ENCODE measurements at regions not wholly inside any gene's neighbourhood (a gene's known extent, or its start where the extent isn't known, plus 50 kb on each side); places are given as distances from the start of the nearest gene placed in this dataset.
"Not testable (repeated sequence)": the region's sequence is repeated elsewhere in the genome, so short reads cannot be mapped to it uniquely, and the experiment has no call there.

DNA sequence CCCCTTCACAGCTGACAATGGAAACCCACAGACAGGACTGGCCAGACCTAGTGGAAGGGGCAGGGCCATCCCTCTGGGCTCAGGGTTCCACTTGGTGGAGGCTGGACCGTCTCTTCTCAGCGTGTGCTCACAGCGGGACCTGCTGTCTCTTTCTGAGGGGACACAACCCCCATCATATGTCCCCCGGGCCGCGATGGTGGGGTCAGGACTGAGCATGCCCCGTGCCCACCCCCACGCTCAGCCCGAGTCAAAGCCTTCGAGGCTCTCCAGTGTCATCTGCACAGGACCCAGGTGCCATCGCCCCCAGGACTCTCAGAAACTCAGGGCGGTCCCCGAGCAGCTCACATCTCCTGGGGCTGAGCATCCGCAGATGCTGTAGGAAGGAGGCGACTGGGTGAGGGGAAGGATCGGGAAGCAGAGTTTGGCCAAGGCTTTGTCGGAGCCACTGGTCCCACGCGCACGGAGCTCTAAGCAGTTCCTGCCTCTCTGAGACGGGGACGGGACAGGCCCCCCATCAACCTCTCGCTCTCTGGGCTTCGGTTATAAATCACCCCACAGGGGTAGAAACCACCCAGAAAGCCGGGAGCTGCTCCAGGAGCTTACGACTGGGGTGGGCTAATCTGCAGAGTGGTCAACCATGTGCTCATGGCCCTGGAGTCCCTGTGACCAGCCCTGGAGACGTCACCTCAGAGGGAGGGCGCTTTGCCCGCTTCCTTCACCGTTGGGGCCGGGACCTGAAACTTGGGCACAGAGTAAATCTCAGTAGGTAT, 183.4 kb upstream of the SULF2 start:
- no peak for DNase-seq (ENCODE audit: low read depth, low spot score)

DNA sequence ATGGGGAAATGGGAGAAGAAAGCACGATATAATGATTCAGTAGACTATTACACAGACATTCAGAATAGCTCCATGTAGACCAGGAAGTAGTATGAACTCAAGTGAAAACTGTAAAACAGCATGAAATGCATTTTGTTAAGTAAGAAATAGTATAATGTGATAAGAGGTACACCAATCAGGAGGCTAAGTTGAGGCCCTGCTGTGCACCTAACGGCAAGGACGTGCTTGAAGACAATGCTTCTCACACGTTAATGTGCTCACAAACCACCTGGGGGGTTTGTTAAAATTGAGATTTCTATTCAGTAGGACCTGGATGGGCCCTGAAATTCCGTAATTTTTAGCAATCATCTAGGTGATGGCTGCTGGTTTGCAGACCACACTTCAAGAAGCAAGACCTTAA, 178.9 kb upstream of the SULF2 start:
- no peak for DNase-seq (ENCODE audit: low read depth, low spot score)

DNA sequence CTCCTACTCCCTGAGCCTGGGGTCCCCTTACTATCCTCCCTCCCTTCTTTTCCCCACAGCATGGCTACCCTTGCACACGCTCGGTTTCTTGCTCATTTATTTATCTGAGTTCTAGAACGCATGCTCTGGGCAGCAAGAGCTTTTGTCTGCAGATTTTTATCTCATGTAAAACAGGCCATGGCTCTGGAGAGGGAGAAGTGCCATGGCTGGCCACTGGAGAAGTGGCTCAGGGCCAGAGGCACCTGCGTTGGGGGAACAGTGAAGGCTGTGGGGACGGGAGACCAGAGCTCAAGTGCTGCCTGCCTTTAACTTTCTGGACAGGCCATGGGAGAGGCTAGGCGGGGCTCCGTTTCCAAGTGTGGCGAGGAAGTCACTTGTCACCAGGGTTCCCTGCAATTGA, 177.7 kb upstream of the SULF2 start:
- DNase-seq (ENCODE audit: low read depth, low spot score), result no peak

DNA sequence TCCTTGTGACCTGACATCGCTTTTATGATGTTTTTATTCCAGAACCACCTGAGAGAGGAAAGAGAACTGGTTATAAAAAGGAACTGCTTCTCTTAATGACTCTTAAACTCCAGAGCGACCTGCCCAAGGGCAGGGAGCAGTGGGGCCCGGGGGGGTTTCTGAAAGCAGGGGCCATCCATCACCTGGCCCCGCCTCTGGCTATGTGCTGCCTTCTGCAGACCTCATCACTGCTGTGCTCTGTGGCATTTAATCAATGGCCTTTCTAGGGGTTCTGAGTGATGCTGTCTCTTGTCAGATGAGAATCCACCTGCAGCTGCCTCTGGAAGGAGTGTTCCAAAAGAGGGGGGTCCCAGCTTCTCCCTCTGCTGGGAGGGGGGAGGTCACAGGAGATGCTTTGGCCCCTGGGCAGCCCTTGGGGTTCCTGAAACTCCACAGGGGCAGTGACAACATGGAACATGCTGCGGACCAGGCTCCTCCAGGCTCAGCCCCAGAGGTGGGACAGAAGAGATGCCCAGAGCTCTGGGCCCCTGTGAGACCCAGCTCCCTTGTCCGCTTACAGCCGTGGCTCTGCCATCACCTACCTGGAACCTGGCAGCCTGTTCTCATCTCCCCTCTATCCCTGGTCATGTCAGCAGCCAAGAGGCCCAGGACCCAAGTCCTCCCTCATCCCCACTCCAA, 177.1 kb upstream of the SULF2 start:
- no peak for DNase-seq (ENCODE audit: low read depth, low spot score)

DNA sequence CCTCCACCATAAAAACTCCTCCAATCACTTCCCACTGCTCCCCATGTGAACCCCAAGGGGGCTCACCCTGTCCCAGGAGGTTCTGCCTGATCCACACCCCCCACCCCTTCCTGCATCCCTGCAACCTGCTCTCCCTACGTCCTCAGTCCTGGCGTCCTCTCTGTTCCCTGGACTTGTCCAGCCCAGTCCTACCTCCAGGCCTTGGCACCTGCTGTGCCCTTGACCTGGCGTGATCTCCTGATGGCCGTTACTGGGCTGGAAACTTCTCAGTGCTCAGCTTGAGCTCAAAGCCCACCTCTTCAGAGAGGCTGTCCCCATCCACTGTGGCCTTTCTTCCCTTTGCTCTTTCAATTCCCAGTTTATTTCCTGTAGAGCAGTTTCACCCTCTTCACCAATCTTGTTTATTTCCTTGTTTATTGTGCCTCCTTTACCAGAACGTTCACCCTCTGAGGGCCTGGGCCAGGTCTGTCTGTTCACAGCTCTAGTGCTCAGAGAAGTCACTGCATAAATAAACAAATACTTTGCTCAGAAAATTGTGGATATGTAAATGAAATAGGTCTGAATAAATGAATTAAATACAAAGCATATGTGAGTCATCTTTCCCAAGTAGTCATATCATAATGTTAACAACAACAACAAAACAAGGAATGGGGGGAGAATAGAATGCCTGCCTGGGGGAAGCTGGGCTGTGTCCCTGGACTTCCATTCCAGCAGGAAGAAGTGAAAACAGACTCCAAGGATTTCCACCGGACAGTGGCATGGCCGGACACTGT, 175.7 kb upstream of the SULF2 start:
- DNase-seq (ENCODE audit: low read depth, low spot score), result no peak

DNA sequence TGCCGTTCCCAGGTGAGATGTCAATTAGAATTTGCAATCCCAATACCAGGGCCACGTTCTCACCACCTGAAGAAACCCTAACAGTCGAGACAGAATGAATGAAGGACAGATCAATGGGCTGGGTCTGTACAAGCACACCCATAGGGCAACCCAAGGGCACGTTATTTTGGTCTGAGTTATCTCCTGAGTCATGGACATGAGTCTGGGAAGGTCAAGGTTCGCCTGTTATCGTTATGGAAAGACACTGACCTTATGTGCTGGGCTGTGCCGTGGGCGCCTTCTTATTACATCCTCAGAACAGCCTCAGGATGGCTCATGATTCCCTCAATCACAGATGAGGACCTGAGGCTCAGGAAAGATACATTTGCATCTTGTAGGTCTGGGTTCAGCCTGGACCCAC, 175.0 kb upstream of the SULF2 start:
- DNase-seq (ENCODE audit: low read depth, low spot score), result no peak

DNA sequence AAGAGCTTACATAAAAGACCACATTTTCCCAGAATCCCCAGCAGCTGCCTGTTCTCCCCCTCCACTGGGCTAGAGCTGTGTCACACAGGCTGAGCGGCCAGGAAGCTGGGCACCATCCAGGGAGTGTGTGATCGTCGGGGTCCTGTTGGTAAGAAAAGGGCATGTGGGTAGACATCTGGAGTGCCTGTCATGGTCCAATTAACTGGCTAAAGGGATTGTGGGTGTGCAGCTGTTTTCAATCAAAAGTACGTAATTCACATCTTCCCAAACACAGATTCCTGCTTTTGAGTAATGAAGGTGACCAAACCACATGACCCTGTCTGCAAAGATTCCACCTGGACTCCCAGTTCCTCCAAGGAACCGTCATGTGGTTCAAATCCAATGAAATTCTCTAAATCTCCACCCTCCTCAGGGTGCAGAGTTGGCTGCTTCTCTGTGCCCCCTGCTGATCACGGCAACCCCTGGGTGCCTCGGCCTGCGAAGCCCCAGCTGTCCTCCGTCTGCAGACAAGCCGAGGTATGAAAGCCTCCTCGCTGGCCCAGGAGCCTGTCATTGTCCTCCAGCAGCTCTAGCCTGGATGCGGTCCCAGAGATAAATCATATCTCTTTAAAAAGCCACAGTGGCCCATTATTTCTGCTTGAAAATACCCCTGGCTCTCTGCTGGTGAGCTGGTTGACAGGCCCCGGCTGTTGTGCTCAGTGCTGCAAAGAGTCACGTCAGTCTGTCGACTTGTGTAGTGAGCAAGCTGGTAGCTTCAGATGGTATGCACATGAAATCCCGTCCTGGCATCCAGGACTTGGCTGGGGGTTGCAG, 172.9 kb upstream of the SULF2 start:
- DNase-seq (ENCODE audit: low read depth, low spot score), result not testable (repeated sequence)

DNA sequence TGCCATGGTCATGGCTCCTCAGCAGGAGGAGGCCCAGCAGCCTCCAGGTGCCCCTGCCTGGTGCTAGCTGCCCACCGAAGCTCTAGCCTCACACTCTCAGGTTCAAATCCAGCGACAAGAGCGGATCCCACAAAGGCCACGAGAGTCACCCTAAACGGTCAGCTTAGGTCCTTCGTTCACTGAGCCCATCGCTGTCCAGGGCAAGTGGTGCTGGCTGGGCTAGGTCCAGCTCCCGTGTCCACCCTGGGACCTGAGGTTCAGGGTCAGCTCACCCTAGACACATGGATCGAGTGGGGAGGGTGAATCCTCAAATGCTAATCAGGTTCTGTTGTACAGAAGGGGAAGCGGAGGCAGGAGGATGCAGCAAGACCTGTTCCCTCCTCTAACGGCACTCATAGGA, 171.9 kb upstream of the SULF2 start:
- no peak for DNase-seq (ENCODE audit: low read depth, low spot score)

DNA sequence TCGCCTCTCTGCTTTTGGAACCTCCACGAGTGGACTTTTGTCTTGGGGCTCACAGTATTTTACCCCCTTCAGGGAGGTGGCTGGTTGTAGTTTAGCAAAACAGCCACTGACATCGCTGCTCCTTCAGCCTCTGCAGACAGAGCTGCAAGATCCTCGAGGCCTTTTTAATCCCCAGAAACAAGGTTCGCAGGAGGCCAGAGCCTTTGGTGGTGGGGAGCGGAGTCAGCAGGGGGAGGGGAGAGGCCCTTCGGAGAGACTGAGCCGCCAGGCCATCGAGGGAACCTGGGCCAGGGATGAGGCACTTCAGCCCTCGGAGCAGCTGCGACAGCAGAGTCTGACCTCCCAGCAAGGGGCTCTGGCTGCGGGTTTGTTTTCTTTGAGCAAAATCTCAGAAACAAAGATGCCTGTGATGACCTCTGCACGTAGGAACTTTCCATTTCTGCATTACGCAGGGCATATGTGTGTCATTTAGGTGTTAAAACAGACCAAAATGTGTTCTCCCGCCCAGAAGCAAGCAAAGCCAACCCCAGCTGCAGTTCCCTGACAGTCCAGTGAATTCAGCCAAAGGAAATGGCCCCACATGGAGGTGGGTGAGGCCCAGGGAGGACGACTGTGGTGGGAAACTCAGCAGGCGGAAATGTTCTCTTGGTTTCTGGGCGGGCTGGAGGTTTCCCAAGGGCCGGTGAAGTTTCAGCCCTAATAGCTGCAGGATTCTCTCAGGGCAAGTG, 171.2 kb upstream of the SULF2 start:
- peak; percentile 12 for DNase-seq (ENCODE audit: low read depth, low spot score)

DNA sequence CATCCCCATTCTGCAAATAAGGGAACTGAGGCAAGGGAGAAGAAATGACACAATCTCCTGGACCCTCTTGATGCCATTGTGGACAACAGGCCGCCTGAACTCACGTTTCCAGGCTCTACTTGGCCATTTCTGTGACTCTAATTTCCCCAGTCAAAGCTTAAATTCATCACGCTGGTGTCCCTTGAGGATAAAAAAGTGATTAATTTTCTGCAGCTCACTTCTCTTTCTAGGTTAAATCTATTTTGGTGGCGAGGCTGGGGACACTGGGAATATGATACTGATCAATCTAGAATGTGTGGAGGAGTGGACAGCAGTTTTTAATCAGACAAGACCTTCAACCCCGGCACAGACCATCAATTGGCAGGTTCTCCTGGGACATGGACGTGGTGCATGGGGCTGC, 168.2 kb upstream of the SULF2 start:
- DNase-seq (ENCODE audit: low read depth, low spot score), result no peak

DNA sequence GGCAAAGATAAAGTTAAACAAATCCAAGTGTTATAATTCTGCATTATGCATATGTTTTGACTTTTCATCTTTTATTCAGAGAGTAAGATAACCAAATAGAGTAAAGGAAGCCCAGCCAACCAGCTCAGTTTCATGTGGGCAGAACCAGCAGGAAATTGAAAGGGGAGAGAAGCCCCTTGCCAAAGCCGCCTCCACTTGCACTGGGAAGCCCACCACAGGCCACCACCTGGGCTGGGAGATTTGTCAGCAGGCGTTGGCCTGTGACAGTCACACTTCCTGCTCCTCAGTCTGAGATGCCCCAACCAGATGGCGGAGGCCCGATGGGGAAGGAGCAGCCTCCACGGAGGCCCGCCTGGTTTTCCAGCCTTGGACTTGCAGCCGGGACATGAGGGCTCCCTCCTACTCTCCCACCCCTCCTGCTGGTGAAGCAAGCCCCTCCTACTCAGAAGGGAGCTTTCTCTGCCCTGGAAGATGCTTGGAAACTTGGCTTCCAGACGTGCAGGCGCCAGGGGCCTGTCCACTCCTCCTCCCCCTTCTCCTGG, 166.8 kb upstream of the SULF2 start:
- no peak for DNase-seq (ENCODE audit: low read depth, low spot score)

DNA sequence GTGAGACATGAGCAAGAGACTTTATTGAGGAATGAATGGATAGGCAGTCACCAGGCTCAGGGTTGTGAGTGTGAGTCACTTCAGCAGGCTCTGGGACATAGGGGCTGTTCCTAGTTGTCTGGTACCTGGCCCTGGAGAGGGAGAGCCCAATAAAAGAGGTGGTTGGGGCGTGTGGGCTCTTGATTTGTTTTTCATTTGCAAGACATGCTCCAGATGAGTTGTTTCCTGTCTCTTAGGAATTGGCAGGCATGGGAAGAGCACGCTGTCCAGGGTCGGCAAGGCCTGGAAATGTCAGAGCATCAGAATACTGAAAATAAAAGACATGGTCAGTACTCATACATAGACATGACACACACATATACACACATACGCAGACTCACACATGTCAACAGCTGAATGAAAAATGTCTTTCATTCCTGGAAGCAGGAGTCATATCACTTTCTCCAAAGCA, 166.3 kb upstream of the SULF2 start:
- DNase-seq (ENCODE audit: low read depth, low spot score), result no peak

DNA sequence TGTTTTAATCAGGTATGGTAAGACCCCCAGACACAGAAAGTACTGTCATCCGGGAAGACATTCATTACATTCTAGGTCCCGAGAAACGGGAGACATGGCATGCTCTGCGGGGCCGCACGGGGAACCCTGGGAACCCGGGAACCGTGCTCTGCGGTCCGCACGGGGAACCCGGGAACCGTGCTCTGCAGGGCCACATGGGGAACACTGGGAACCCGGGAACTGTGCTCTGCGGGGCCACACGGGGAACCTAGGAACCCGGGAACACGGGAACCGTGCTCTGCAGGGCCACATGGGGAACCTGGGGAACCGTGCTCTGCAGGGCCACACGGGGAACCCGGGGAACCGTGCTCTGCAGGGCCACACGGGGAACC, 165.6 kb upstream of the SULF2 start:
- DNase-seq (ENCODE audit: low read depth, low spot score), result no peak

DNA sequence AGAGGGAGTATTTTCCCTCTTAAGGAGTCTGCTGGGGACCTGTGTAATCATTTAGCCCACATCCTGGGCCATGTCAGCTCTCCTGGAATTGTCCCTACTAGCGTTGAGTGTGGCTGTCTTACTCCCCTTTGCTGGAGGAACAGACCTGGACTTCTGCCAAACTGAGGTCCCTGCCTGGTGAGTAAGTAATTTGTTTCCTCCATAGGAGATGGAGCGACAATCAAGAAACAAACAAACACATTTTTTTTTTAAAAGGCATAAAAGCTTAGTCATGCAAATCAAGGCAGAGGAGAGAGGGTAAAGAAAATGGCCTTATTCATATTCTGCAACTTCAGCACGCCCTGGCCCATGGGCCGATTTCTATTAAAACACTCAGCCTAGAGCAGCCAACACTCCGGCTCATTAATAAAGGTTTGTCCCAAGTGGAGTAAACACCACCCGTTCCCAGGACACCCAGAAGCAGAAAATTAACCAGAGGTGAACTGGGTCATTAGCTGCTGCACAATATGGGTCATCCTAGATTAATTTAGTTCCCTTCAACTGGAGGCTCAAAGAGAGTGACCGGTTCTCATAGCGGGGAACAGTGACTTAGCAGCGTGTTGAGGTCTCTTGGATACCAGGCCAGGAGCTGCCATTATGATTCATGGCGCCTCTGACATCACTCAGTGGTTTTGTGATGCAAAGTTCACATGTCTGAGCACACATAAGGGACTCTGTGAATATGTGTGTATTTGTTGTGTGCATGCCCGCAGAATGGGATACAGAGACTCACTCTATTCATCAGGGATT, 165.0 kb upstream of the SULF2 start:
- no peak for DNase-seq (ENCODE audit: low read depth, low spot score)

DNA sequence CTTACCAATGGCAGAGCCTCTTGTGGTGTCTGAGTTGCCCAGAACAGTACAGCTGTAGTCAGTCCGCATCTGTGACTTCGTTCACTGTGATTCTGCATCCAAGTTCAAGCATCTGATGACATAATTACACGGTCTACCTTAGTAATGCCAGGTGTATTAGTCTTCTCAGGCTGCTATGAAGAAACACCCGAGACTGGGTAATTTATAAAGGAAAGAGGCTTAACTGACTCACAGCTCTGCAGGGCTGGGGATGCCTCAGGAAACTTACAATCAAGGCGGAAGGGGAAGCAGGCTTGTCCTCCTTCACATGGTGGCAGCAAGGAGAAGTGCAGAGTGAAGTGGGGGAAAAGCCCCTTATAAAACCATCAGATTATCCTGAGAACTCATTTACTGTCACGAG, 163.9 kb upstream of the SULF2 start:
- no peak for DNase-seq (ENCODE audit: low read depth, low spot score)

DNA sequence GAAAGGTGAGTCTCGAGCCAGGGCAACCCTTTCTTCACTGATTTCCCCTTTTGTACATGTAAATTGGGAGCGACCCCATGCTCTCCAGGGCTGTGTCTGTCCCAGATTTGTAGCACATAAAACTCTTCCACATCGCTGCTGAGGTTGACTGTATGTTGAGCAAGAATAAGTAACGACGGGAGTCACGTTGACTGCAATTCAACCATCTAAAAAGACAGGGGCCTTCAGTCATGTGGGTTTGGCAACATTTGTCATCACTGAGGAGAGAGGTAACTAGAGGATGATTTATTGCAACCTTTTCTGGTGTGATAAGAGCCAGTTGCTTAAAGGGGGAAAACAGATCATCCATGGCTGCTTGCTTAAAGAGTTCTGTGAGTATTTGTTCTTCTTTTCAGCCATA, 159.4 kb upstream of the SULF2 start:
- no peak for DNase-seq (ENCODE audit: low read depth, low spot score)

DNA sequence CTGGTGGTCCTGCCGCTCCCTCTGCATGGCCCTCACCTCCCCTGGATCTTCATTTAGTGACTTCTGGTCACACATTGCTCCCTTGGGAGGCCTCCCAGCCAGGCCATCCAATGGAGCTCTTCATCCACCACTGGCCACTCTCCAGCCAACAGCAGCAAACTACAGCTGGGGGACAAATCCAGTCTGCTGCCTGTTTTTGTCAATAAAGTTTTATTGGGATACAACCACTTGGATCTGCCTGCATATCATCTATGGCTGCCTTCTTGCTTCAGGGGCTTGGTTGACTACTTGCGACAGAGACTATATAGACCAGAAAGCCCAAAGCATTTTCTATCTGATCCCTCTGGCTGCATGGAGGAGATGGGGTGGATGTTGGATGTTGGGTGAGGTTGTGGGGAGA, 156.6 kb upstream of the SULF2 start:
- DNase-seq (ENCODE audit: low read depth, low spot score), result no peak

DNA sequence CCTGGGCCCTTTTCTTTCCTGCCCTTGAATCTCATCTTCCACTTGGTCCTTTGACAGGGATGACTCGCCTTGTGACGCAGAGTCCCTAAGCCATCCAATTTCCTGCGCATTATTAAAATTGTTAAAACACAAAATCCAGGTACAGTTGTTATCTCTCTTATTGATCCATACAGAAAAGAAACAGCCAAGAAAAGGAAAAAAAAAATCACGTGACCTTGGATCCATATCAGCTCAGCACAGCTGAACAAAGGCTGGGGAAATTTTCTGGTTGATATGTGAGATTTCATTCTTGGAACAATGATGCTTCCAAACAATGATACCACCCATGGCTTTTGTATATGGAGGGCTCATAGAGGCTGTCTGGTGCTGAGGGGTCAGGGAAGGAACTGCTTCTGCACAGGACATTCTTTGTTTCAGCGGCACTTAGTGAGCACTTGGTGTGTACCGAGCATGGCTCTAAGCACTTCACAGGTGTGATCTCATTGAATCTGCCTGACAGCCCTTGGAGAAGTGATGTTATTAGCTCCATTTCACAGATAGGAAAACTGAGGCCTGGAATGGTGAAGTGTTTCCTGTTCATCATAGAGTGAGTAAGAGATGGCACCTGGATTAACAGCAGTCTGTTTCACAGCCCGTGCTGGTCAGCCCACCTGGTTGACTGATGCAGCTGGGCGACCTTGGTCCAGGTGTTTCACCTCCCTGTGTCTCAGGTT, 155.0 kb upstream of the SULF2 start:
- DNase-seq (ENCODE audit: low read depth, low spot score), result no peak

DNA sequence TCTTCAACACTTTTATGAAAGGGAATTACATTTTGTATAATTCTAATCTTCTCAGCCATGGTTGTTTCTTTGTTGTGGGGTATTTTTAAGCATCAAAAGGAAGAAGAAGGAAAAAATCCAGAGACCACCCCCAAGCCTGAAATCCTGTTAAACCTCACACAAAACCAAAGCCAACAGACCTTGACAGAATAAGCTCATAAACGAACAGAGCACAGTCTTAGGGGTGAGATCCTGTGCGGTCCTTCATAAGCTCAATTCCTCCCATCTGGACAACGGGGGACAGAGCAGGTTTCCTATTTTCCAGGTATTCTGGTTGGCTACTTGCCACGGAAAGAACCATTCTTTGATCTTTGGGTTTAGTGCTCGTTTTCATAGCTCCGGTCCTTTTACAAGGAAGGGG, 151.3 kb upstream of the SULF2 start:
- no peak for DNase-seq (ENCODE audit: low read depth, low spot score)
